HUDEP-2 (cell line): ENCODE measurements at regions not wholly inside any gene's neighbourhood (a gene's known extent, or its start where the extent isn't known, plus 50 kb on each side); places are given as distances from the start of the nearest gene placed in this dataset.

Experiments
- DNase-seq, 76 experiments: peaks; one replicate each; lab custom pipeline; 2025; ENCODE audit not compliant: unreplicated experiment in 76 of 76; lab: John Stamatoyannopoulos, UW

DNA sequence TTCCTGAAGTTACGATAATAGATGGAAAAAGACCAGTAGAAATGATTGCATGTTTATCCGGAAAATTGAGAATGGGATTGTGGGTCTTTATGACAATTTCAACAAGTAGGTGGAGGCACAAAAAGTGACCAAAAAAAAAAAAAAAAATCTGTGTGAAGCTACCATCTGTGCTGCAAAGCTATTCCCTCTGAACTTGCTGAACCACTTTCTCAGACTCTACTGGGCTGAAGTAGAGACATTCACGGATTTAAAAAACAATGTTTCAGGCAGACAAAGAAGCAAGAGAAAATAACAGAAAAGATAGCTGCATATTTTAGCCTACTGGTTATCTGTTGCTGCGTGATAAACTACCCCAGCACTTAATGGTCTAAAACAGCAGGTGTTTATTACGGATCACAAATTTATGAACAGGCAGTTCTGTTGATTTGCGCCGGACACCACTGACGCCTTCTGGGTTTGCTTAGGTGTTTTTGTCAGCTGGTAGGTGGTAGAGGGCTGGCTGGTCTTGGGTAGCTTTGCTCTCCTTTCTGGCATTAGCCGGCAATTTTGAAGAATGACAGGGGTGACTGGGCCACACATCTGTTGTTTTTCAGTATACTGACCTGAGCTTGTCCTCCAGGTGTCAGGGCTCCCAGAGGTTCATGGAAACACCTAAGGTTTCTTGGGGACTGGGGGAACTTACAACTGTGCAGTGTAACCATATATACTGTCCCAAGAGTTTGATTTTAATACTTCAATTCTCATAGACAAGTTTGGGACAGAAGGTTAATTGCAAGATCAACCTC lies 665.1 kb downstream of the CCSER2 start:
- DNase-seq, result no peak

DNA sequence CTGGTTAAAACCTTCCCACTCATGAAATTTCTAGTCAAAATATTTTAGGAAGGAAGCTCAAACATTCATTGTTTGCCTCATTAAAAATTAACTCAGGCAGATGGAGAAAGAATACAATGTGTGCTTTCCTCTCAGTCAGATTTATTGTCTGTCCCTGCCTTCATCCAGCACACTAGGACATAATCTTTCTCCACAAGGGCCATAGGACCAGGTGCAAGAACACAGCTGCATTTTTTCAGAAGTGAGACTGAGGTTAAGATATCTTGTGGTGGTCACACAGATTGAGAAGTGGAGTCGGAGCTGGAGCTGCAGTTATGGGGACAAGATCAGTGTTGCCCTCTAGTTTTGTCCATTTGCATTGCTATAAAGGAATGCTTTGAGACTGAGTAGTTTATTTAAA lies 666.3 kb downstream of the CCSER2 start:
- DNase-seq, result no peak

DNA sequence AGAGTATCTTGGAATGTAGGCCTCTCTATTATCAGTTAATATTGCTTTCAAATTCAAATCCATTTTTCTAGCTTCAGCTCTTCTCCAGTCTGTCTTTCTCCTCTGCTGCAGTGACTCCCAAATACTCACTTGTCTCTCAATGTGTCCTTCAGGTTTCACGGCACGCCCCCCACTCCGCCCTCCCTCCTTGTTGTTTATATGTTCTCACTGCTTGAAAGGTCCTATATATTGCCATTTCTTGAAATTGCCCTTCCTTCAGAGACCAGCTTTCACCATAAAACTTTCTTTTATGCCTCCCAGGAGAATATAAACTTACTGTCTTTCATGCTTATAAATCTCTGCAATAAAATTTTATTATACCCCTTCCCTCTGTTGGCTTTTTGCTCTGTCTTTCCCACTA lies 668.2 kb downstream of the CCSER2 start:
- DNase-seq, result no peak

DNA sequence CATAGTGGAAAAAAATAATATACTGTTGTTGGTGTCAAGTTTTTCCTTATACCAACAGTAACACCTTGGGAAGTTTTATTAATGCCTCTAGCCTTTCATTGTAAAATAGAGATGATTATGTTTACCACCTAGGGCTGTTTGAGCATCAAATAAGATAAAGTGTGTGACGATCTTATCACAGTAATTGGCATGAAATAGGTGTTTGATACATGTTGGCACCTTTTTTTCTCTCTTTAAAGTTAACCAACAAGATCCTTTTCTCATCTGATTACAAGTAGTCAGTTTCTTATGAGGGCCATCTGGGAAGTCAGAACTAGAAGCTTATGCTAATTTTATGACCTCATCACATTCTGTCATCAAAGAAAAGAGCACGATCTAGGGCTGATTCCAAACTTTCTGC lies 669.5 kb downstream of the CCSER2 start:
- DNase-seq, result no peak

DNA sequence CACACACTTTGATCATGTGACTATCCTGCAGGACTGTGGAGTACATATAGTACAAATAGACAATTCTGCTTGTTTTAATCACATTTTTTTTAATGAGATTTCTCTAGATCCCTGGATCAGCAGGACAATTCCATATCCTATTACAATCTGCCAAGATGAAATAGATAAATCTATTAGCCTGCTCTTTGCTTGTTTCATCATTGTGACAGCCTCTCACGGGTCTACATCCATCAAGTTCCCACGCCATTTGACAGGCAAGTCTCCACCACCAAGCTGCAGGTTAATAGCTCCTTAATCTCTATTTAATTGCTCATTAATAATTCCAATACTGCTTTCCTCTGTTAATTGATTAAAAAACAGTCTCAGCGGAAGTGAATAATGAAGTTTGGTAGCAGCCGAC lies 671.5 kb downstream of the CCSER2 start:
- no peak for DNase-seq

DNA sequence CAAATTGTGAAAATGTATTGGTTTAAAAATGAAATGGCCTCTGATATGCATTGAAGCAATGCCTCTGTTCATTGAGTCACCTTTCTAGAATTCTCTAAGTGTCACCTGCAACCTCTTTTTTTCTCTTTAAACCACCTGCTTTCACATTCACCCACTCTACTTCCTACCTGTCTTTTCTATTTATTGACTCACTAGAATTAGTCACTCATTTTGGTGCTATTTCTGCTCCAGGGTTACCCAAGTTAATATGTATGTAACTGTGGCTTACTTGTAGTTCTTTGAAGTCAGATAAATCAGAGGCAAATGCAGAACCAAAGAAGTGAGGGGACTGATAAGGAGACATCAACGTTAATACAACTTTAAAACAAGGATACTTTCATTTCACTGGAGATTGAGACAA lies 674.7 kb downstream of the CCSER2 start:
- DNase-seq, result no peak

DNA sequence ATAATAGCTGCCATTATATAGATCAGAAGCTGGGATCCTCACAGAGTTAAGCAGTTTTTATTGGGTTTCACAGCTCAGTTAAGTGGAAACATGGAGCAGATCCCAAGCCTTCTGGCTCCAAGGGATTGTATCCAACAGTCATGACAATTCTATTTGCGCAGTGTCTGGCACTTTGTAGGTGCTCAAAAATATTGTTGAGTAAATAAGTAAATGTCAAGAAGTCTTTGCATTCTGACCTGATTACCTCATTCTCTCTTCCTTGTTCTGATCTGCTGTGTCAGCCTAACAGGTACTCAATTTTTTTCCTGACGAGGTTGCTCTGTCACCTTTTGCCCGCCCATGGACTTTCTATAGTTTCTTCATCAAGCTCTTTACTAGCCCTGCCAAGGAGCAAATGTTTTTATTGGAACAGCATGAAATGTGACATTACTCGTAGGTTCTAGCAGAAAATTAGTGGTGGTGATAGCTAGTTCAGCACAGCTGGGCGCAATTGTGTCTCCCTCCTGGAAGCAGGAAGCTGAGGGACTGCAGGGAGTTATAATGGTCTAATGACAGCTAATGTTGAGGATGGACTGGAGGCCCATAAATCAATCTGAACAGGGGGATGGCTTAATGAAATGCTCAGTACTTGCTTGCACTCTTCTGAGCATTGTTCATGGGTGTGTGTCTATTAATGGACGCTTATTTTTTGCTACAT lies 680.2 kb downstream of the CCSER2 start:
- no peak for DNase-seq

DNA sequence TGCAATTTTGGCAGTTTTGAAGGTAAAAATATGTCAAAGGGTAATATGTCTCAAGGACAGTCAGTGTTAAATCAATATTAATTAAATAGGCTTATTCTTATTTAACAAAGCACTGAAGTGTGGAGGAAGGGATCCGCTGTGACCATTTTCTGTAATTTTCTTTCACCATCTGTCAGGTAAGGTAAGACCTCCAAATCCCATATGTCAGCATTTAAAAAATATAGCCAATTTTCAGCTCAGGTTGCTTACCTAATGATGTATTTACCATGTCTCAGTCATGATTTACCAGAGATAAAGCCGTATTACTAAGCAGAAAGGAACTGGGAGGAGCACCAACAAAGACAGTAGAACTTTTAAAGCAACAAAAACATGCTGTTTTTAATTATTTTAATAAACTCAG lies 683.9 kb downstream of the CCSER2 start:
- DNase-seq, result no peak

DNA sequence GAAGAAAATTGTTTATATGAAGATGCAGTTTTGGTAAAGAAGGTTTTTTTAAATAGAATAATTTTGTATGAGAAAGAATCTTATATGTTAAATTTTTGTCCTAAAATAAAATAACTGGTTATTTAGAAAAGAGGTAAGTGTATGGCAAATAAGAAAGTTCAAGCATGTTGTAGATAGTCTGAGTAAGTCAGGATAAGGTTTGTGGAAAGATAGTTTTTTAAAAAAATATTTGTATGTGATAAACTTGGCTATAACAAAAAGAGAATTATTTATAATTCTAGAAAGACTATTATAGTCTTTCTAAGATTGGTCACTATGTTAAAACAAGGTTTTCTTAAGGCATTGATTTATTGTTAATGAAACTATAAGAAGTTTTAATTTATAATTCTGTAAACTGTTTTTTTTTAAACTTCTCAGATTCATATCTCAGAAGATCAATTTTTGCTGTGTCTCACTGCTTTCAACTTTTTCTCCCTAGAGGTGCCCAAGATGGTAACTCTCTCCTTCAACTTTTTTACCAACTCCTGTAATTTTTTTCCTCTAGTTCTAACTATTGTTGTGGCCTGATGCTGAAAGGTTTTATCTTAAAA lies 698.6 kb downstream of the CCSER2 start:
- DNase-seq, result no peak

DNA sequence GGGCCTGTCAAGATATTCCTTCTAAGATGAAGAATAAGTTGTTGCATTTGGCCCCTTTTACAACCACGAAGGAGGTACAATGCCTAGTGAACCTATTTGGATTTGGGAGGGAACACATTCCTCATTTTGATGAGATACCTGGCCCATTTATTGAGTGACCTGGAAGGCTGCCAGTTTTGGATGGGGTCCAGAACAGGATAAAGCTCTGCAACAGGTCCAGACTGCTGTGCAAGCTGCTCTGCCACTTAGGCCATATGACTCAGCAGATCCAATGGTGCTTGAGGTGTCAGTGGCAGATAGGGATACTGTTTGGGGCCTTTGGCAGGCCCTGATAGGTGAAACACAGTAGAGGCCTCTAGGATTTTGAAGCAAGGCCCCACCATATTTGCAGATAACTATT lies 704.6 kb downstream of the CCSER2 start:
- DNase-seq, result no peak

DNA sequence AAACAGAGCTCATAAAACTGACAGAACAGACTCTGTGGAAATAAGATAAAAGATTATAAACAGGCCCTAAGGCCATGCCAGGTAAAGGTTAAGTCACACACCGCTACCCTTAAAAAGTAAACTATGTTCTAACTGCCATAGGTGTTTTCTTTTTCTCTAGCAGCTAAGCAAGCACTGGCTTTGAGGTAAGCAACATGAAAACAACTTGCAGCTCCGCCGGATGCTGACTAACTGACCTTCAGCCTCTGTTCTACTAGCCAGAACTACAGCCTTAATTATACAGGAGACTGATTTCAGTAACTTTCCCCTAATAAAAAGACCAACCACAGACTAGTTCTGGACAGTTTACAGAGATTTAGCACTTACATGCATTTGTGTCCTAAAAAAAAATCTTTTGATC lies 708.3 kb downstream of the CCSER2 start:
- DNase-seq, result no peak

DNA sequence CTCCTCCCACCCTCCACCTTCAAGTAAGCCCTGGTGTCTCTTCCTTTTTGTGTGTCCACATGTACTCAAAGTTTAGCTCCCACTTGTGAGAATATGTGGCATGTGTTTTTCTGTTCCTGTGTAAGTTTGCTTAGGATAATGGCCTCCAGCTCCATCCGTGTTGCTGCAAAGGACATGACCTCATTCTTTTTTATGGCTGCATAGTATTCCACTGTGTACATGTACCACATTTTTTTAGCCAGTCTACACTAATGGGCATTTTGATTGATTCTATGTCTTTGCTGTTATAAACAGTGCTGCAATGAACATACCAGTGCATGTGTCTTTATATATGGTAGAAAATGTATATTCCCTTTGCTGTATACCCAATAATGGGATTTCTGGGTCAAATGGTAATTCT lies 710.9 kb downstream of the CCSER2 start:
- no peak for DNase-seq

DNA sequence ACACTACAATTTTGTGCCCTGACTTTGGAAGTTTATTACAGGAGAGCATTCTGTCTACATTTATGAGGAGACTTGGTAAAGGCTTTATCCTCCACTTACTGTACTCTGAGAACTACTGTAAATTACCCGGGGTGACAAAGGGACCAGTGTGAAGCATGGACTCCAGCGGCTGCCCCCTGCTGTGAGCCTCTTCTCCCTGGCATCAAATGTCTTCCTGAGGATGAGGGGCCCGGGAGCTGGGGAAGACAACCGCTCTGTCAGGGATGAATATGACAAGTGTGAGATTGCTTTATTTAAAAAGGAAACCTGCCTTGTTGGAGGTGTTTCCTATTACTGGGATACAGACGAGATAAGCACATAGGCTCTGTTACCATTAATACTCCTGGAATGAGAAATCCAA lies 714.8 kb downstream of the CCSER2 start:
- DNase-seq, result no peak

DNA sequence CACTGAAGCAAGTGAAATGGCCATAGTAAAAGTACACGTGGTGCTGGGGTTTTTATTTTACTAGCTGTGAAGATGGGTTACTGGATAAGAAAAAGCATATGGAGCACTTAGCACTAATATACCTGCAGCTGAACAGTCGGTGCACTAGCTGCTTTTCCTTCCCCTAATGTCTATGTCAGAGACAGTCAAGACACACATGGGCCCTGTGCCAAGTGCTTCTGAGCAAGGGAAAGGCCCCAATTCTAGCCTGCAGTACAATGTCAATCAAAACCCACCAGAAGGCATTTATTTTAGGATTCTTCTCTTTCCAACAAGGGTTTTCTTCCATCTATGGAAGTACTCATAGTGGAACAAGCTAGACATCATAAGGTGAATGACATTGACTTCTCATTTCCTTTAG lies 716.7 kb downstream of the CCSER2 start:
- no peak for DNase-seq

DNA sequence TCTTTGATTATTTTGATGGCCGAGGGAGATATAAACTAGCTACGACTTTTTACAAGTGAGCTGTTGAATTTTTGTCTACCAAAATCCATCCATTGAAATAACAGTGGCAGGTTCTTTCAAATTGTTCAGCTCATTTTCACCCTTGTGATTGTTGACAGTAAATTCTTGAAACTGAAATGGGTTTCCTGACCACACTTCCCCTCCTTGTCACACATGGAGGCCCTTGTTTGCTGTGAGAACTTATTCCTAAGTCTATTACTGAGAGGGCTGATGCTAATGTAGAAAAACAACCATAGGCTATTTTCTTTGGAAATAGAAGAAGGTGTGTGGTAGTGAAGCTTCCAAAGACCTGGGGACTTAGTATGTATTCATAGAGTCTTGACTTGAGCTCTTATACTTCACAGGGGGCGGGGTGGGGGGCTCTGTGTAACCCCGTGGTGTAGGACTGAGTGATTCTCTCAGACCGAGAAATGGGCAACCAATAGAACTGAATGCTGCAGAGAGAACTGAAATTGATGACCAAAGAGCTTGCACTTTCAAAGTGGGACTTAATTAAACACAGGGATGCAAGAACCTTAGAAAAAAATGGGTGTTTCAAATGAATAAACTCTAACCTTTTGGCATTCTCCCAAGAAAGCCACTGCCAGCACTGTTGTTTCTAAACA lies 718.9 kb downstream of the CCSER2 start:
- no peak for DNase-seq

DNA sequence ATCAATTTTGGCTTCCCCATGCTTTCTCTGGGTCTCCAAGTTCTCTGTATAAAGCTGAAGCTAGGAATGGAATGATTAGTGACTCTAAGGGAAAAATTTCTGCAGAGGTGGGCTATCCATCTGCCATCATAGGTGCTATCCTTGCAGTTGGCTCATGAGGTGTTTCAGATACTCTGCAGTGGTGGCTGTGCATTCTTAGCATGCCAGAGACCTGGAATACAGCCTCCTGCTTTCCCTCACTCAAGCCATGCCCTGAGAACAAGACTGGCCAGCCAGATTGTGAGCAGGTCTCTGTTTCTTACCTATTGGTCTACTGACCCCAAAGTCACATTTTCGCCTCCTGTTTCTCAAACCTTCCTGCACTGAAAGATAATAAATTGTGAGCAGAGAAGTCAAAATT lies 719.6 kb downstream of the CCSER2 start:
- no peak for DNase-seq

DNA sequence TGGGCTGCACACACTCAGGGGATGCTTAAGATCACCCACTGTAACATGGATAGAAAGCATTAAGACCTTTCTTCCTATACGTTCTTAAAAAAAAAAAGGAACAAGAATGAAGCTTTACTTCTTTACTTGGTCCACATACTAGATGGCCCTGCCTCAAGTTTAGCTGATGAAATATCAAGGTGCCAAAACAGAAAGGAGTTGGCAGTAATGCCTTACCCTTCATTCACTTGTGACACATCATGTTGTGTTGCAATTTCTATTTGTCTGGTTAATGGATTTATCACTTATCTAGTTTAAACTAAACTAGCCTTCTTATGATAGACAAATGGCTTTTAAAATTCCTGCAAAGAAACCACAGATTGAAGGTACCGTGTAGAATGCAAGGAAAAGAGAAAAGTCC lies 720.3 kb downstream of the CCSER2 start:
- no peak for DNase-seq

DNA sequence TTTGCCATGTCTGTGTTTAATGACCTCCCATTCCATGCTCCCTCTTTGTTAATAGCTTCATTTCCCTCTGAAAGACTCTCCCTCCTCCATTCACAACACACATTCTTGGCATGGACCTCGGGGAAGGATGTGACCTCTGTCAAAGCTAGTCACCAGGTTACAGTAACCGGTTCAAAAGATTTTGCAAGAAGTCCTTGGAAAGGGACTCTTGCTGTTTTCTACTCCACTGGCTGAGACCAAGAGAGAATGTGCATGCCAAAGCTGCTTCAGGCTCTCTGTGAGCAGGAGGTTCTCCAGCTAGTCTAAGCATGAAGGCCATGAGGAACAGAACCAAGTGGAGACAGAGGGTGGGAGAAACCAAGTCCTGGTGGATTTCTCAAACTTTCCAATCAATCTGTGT lies 732.6 kb downstream of the CCSER2 start:
- DNase-seq, result no peak

DNA sequence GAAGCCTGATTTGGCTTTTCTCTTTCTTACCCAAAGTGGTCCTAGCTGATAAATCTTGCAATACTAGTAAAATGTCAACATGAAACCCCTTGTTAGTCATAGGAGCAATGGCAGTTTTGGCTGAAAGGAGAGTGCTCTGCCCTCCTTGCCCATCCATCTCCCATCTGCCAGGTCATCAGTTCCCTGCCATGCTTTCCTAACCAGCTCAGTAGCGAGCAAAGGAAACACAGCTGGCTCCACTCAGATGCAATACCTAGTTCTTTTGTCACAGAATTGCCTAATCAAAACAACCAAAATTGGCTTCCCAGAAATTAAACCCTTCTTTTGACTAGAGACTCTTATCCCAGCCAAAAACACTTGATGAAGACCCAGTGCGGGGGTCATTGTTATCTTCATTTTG lies 733.0 kb downstream of the CCSER2 start:
- DNase-seq, result no peak

DNA sequence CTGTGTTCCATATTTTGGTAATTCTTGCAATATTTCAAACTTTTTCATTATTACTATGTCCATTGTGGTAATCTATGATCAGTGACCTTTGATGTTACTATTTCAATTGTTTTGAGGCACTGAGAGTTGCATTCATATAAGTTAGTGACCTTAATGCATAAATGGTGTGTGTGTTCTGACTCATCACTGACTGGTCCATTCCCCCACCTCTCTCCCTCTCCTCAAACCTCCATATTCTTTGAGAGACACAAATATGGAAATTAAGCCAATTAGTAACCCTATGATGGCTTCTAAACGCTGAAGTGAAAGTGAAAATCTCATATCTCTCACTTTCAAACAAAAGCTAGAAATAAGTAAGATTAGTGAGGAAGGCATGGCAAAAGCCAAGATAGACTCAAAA lies 739.6 kb downstream of the CCSER2 start:
- DNase-seq, result no peak

DNA sequence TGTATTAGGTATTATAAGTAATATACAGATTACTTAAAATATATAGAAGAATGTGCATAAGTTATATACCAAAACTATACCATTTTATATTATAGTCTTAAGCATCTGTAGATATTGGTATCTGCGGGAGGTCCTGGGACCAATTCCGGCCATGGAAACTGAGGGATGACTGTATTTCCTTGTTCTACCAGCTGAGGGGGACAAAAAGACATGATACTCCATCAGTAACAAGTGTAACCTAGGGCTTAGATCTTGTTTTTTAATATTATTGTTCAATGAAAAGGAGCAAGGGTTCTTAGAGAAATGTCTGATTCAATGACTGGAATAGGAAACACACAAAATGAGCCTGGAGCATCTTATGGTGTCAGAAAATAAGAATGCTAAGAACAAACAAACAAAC lies 752.5 kb downstream of the CCSER2 start:
- DNase-seq, result no peak
